HG03442 (cell line): ENCODE measurements at regions not wholly inside any gene's neighbourhood (a gene's known extent, or its start where the extent isn't known, plus 50 kb on each side); places are given as distances from the start of the nearest gene placed in this dataset.
"Not testable (repeated sequence)": the region's sequence is repeated elsewhere in the genome, so short reads cannot be mapped to it uniquely, and the experiment has no call there.

Experiments
- ATAC-seq: cut with Tn5 transposase; IDR thresholded peaks from one replicate; pipeline ENCODE4 v1.9.1; 2021; ENCODE audit warnings: mild to moderate bottlenecking, moderate library complexity; ENCODE audit not compliant: unreplicated experiment

DNA sequence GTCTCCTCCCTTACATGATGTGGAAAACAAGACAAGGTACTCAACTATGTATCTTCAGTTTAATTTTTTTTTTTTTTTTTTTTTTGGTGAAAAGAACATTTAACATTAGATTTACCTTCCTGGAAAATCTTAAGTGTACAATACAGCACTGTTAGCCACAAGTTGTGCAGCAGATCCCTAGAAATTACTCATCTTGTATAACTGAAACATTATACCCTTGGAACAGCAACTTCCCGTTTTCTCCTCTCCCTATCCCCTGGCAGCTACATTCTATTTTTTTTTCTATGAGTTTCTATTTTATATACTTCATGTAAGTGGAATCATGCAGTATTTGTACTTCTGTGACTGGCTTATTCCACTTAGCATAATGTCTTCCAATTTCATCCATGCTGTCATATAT is 421.9 kb upstream of the FTMT start:
- ATAC-seq, result no peak

DNA sequence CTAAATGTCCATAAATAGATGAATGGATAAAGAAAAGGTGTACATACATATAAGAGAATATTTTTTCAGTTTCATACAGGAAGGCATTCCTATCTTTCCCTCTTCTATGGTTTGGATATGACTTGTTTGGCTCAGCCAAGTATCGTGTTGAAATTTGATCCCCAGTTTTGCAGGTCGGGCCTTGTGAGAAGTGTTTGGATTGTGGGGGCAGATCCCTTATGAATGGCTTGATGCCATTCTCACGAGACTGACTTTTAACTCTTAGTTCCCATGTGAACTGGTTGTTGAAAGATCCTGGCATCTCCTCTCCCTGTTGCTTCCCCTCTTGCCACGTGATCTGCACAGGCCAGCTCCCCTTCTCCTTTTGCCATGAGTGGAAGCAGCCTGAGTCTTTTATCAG is 421.1 kb upstream of the FTMT start:
- ATAC-seq, result no peak

DNA sequence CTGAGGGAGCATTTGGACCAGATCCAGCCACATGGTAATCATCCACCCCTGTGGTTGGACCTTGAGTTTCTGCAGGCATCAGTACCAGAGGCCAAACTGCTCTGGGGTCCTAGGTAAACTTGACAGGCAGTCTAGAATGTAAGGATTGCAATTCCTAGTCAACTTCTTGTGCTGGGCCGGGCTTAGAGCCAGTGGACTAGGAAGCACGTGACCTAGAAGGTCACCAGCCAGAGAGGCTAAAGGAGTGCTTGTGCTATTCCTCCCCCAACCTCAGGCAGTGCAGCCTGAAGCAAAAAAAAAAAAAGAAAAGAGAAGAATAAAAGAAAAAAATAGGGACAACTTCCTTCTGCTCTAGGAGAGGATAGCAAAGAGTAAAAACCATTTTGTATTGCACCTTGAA is 406.2 kb upstream of the FTMT start:
- ATAC-seq, result no peak

DNA sequence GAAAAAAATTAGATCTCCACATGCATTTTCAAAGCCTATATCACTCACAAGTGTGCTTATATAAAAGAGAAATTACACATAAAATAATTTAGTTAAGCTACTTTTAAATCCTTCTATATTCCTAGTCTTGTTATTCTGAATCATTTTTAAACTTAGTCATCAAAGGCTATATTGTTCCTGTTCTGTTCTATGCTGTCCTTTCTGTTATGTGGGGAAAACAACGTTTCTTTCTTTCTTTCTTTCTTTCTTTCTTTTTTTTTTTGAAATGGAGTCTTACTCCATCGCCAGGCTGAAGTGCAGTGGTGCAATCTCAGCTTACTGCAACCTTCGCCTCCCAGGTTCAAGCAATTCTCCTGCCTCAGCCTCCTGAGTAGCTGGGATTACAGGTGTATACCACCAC is 389.2 kb upstream of the FTMT start:
- no peak for ATAC-seq

DNA sequence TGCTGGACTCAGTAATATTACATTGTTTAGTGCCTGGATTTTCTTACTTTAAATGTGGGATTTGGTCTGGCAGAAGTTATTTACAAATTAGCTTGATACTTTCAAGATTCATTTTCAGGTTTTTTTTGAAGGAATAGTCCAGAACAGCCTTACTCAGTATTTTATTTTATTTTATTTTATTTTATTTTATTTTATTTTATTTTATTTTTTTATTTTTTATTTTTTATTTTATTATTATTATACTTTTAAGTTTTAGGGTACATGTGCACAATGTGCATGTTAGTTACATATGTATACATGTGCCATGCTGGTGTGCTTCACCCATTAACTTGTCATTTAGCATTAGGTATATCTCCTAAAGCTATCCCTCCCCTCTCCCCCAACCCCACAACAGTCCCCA is 380.5 kb upstream of the FTMT start:
- not testable (repeated sequence) for ATAC-seq

DNA sequence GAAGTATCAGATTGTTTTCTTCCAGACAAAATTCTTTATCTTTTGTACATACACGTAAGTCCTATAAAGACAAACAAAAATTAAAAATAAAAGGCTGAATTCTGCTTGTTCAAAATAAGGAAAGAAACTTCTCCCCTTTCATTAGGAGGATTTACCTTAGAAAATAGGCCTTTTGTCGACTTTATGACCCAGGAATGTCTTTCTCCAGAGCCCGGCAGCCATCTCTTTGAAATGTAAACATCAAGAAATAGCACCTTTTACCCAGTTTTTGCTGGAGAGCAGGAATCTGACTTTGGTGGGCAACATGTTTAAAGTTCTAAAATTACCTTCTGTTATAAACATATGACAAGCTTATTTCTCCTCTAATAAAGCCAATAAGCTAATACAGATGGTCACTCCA is 373.0 kb upstream of the FTMT start:
- no peak for ATAC-seq

DNA sequence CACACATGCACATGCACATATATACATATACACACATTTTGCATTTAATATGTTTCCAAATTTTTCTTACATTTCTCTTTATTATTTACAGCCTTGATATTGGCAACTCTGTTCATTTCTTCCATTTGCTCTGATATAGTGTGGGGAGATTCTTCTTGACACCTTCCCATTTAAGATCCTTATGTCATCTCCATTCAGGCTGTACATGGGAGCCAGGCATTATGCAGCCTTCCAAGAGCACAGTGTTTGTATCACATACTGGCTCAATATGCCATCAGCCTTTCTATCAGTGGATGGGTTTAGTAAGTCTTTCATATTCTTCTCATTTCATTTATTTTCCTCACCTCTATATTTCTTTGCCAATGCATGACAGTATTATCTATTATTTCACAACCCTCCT is 372.3 kb upstream of the FTMT start:
- no peak for ATAC-seq

DNA sequence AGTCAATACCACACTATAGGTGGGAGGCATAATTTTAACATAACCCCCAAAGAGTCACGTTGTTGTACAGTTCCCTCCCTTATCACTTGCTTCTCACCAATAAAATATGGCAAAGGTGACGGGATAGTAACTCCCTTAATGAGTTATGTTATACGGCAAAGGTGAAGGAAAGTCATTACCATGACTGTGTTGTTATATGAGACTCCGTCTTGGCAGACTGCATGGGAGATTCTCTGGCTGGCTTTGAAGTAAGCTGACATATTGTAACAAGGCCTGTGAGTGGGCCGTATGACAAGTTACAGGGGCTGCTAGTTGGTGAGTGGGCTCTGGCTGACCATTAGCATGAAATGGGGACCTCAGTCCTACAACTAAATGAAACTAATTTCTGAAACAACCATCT is 366.4 kb upstream of the FTMT start:
- ATAC-seq, result no peak

DNA sequence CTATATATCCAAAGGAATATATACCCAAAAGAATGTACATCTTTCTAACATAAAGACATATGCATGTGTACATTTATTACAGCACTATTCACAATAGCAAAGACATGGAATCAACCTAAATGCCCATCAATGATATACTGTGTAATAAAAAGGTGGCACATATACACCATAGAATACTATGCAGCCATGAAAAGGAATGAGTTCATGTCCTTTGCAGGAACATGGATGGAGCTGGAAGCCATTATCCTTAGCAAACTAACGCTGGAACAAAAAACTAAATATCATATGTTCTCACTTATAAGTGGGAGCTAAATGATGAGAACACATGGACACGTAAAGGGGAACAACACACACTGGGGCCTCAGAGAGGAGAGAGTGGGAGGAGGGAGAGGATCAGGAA is 365.7 kb upstream of the FTMT start:
- ATAC-seq, result not testable (repeated sequence)

DNA sequence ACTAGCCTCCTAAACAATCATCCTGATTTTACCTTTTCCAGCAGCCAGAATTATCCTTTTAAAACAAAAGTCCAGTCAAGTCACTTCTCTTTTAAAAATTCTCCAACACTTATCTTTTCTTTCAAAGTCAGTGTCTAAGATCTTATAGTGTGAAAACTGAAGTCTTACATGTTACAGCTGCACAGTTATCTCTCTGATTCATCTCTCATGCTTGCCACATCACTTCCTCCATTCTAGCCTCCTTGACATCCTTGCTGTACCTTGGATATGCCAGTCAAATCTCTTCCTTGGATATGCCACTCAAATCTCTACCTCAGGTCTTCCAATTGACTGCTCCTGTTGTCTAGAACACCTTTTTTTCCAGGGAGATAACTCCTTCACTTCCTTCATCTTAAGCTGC is 361.7 kb upstream of the FTMT start:
- ATAC-seq, result no peak

DNA sequence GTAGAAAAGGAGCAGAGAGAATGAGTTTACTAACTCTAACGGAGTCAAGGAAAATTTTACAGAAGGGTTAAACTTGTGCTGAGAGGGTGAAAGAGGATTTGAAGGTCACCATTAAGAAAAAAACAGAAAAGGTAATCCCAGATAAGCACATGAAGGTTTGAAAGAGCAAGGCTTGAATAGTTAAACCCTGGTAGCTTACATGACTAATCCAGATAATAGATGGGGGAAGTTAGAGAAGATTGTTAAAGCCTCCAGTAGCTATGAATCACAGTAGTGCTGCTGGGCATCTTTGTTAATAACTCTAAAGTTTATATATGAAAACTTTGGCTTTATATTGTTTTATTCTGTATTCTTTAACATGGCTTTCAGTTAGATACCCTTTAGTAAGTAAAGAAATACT is 354.5 kb upstream of the FTMT start:
- no peak for ATAC-seq

DNA sequence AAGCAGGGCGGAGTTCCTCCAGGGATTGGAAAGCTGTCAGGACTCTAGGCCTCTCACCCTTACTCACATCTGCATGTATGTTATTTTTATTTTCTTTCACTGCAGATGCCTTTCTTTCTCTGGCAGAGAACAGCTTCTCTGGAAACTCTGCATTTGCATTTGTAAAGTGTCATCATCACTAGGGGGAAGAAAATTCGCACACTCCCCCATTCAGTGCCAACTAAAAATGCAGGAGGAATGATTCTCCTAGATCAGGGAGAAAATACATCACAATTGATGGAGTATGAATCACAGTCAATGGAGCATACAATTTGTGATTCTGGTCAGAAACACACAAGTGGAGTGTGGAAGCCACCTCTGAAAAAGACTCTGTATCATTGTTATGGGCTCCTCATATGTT is 351.4 kb upstream of the FTMT start:
- ATAC-seq, result no peak

DNA sequence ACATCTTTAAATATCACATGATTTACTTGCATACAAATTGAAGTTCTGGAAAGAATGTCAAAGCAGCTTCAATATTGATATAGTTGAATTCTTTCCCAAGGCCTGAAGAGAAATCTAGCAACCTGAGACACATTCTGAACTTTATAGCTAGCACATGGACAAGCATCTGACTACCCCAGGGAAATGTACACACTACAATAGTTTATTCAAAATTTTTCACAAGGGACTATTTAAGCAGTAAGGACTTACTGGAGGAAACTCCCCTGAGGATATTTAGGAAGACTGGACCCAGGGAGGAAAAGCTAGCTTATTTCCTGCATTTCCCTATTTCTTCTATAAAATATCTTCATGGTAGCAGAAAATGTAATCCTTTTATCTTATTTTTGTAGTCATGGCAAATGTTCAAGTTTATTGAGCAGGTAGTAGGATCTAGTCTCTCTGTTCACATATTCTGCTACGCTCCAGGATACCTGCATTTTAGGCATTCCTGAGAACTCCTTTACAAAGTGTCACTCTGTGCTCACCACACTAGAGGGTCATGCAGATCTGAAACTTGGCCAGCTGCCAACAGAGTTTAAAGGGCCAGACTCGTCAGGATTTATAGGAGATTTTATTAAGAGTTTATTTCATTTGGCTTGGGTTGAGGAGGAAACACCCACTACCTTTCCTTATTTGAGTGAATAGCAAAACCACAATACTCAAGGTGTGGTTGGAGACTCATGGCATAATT is 348.4 kb upstream of the FTMT start:
- ATAC-seq, result no peak

DNA sequence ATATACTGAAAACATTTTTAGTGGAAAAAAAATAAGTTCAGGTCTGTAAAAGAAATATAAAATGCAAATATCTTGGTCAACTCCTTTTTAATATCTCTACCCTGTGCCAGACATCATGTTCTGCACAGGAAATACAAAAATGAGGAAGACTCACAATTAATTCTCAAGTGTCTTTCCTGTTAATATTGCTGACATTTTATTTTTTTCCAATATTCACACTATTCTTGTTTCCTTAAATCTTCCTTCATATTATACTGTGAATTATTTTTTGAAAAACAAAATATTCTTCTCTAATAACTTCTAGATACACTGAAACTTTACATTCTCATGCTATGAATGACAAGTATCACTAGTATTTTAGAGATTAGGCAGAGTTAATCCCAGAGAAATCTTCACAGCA is 334.7 kb upstream of the FTMT start:
- no peak for ATAC-seq

DNA sequence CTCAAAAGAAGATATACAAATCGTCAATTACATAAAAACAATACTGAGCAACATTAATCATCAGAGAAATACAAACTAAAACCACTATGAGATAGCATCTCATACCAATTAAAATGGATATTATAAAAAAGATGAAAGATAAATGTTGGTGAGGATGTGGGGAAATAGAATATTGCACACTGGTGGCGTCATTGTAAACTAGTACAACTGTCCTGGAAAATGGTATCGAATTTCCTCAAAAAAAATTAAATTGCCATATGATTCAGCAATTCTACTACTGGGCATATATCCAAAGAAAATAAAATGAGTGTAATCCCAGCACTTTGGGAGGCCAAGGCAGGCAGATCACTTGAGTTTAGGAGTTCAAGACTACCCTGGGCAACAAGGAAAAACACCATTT is 326.0 kb upstream of the FTMT start:
- no peak for ATAC-seq

DNA sequence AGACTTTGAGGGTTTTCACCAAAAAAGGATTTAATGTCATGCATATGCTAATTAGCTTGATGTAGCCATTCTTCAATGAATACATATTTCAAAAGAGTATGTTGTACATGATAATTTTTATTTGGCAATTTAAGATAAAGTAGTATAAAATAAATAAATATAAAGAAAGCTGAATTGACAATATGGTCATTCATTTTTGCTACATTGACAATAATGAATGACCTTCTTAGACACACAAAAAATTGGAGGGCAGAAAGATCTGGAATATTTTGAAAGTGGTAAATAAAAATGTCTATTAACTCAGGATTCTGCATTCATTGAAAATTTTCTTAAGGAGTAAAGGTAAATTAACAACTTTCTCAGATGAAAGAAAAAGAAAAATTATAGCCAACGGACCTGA is 324.8 kb upstream of the FTMT start:
- ATAC-seq, result no peak

DNA sequence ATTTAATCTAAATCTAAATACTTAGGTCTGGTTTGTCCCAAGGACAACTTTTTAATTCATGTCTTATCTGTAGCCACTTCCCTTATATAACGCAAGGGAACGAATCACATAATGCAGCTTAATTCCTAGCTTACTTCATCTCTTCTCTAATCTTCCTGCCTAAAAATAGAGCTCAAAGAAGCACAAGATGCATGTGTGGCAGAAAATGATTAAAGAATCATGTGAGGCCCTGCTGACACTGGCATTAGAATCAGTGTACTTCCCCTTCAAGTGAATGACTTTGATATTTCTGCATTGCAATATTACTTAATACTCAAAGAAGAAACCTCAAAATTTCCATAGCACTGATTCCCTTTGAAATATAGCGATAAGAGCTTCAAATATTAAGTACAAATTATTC is 317.9 kb upstream of the FTMT start:
- ATAC-seq, result no peak

DNA sequence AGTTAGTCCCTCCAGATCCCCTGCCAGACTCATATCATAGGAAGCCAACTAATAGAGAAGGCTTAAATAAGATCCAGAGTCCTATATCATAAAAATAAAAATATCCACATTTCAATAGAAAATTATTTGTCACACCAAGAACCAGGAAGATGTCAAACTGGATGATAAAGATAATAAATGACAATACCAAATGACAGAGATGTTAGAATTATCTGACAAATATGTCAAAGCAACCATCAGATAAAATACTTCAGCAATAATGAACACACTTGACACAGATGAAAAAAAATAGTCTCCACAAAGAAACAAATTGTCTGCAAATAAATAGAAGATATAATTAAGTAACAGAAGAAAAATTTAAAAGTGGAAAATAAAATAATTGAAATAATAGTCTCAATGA is 300.7 kb upstream of the FTMT start:
- ATAC-seq, result no peak

DNA sequence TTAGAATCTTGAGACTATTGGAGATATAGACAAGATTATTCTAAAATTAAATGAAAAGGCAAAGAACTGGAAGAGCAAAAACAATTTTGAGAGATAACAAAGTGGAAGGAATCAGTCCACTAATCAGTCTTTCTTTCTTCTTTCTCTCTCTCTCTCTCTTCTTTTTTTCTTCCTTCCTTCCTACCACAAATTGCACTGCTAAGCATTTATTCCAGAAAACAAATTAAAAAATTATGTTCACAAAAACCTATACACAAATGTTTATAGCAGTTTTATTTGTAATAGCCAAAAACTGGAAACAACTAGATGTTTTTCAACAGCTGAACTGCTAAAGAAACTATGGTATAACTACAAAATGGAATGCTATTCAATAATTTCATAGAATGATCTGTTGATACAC is 291.9 kb upstream of the FTMT start:
- ATAC-seq, result no peak

DNA sequence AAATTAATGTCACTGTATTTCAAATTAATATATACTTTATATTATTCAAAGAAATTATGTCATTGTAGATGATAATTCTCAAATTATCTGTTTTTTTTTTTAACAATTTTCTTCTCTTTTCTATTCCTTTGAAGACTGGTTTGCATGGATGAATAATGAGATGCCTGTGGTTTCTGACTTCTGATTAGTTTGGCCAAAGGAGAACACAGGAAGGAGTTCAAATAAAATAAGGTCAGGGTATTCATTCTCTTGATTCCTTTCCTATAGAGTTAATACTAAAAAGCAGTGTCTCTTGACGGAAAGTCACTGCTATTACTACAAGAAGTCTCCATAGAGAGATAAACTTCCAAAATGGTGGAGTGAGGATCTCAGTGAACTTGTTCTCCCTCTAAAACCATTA is 279.6 kb upstream of the FTMT start:
- ATAC-seq, result no peak

DNA sequence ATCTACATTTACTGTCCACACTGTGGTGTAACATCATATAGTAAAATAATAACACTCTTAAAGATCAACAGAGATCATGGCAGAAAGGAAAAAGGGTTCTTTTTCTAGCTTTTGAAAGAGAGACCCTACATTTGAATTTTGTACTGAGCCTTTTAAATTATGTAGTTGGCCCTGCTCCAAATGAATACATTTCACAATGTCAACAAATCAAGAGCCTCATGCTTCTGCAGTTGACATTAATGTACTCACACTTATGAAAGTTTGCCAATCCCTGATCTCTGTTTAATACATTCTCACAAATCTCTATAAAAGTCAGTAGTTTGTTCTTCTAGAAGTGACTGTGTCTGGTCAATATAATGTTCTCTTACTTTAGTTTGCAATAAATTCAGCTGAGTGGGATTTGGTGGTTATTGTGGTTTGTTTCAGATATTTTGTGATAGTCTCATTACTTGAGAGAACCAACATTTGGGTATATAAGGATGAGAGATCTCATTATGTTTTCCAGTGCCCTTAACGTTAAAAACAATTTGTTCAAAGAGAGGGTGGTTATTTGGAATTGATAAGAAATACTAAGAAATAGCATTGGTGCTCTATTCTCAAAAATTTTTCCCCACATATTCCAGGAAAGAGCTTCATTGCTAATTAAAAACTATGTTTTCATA is 277.8 kb upstream of the FTMT start:
- ATAC-seq, result no peak

DNA sequence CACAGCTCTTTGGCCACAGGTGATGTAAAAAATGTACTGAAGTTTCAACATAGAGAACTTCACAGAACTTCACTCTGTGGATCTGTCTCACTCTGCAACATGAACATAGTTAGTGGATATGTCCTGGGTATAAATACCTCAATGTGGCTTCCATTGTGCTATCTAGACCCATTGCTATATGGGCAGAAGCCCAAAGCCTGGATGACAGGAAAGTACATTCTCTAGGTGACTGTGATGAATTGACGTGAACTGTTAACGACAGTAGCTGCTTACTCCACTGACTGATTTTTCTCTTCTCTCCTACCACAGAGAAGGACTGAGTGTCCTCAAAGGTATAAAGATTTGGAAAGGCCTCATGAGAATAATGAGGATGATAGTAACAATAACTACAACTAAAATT is 270.1 kb upstream of the FTMT start:
- ATAC-seq, result no peak

DNA sequence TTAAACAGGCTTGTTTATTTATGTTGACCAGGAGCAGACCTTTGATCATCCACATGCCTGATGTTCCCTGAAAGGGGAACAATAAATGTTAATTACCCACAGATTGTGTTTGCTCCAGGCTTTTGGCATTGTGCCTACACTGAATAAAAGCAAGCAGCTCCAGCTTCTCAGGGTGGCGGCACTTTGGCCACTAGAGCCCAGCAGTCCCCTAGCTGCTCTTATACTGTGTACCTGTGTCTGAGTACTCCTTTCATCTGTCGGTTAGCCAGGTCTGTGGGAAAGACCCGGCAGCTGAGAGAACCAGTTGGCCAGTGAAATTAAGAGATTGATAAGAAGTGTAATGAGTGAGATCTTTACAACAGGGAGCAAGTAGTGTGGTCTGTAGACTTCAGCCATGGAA is 254.8 kb upstream of the FTMT start:
- ATAC-seq, result no peak
